ENCODE measurements at regions not wholly inside any gene's neighbourhood (a gene's known extent, or its start where the extent isn't known, plus 50 kb on each side); places are given as distances from the start of the nearest gene placed in this dataset.

DNA sequence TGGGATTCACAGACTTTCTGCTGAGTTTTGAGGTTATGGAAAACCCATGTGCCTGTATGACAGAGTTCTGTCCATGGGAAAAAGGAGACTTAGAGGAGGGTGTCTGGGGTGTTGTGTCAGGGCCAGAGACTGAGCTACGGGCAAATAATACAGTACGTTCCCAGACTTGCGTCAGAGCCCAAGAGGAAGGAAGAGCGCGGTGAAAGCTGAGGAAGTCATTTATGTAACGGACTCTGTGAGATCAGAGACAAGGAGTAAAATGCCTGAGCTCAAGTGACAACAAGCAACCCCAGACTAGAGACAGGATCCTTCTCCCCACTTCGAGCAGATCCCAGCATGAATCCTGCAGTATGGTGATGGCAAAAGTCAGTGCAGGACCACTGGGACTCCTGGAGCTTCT, 368.6 kb upstream of the MCTP2 start:
- TF ChIP-seq POLR2A (IDR thresholded peaks at IDR 0.05) = no peak
- TF ChIP-seq, protein P1, sequence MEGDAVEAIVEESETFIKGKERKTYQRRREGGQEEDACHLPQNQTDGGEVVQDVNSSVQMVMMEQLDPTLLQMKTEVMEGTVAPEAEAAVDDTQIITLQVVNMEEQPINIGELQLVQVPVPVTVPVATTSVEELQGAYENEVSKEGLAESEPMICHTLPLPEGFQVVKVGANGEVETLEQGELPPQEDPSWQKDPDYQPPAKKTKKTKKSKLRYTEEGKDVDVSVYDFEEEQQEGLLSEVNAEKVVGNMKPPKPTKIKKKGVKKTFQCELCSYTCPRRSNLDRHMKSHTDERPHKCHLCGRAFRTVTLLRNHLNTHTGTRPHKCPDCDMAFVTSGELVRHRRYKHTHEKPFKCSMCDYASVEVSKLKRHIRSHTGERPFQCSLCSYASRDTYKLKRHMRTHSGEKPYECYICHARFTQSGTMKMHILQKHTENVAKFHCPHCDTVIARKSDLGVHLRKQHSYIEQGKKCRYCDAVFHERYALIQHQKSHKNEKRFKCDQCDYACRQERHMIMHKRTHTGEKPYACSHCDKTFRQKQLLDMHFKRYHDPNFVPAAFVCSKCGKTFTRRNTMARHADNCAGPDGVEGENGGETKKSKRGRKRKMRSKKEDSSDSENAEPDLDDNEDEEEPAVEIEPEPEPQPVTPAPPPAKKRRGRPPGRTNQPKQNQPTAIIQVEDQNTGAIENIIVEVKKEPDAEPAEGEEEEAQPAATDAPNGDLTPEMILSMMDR (IDR thresholded peaks at IDR 0.05) = no peak

Data from uterus (tissue), 2 donors.